ENCODE measurements at regions not wholly inside any gene's neighbourhood (a gene's known extent, or its start where the extent isn't known, plus 50 kb on each side); places are given as distances from the start of the nearest gene placed in this dataset.

DNA sequence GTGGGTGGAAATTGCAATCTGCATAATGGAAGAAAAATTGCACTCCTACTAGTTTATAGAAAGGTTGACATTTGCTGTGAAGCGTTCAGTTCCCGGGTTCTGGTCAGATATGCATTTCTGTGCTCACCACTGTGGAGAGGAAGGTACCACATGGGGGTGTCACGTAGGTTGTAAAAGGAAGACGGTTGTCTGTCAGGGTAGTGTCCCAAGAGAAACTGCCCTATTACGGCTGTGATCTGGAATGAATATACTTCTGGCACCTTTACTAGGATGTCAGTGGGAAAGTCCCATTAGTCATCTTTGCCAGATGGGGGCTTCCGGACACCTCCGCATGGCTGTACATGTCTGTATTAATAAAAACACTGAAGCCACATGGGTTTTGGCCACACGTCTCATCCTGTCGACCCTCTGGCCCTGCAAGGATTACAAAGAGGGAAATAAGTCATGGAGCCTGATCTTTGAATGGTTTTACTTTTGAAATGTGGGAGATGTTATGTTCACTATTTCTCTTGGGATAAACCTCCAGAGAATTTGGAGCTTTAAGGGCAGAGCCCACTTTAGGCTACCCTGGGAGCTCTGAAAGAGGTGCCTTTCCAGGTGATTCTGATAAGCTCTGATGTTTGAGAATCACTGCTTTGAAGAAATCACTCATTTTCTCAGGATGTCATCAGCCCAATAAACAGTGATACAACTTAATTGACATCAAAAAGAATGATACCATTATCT, 133.9 kb downstream of the AKAP11 start:
- WGBS, 2 donors, result 69 to 80% methylated on average over 9 of the region's 9 CpGs
- Histone ChIP-seq H3K36me3 (no peaks in the 10 kb centered on the region), H3K27me3 (no peaks in the 10 kb centered on the region), H3K9me3 (no peaks in the 10 kb centered on the region), H3K27ac (no peak overlapping the region), H3K4me3 (no peak overlapping the region), H3K4me1 (no peaks in the 10 kb centered on the region)
- TF ChIP-seq, protein P1, sequence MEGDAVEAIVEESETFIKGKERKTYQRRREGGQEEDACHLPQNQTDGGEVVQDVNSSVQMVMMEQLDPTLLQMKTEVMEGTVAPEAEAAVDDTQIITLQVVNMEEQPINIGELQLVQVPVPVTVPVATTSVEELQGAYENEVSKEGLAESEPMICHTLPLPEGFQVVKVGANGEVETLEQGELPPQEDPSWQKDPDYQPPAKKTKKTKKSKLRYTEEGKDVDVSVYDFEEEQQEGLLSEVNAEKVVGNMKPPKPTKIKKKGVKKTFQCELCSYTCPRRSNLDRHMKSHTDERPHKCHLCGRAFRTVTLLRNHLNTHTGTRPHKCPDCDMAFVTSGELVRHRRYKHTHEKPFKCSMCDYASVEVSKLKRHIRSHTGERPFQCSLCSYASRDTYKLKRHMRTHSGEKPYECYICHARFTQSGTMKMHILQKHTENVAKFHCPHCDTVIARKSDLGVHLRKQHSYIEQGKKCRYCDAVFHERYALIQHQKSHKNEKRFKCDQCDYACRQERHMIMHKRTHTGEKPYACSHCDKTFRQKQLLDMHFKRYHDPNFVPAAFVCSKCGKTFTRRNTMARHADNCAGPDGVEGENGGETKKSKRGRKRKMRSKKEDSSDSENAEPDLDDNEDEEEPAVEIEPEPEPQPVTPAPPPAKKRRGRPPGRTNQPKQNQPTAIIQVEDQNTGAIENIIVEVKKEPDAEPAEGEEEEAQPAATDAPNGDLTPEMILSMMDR (IDR thresholded peaks at IDR 0.05), result no peak
- TF ChIP-seq POLR2A (IDR thresholded peaks at IDR 0.05) (no peak), EP300 (IDR thresholded peaks at IDR 0.05) (no peak), POLR2AphosphoS5 (IDR thresholded peaks at IDR 0.05) (no peak)
- intact Hi-C loops (cut with DNase I), result no loop called here
- DNase-seq, result no peak

DNA sequence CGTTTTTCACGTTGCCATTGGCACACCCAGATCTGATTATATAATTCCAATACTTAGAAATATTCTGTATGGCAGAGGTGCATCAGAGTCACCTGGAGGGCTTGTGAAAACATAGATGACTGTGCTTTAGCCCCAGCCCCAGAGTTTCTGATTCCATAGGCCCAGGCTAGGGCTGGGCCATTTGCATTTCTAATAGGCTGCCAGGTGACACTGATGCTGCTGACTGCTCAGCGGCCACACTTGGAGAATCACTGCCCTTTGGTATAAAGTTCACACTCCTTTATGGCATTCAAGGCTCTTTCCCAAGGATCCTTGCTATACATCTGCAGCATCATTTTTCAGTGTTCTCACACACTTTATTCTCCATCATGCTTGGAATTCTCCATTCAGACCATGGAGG, 137.1 kb downstream of the AKAP11 start:
- H3K27ac ChIP-seq, result no peak overlapping the region
- H3K4me3 ChIP-seq, result no peak overlapping the region
- TF ChIP-seq, protein P1 (IDR thresholded peaks at IDR 0.05), result no peak
- TF ChIP-seq EP300 (IDR thresholded peaks at IDR 0.05) (no peak), POLR2A (IDR thresholded peaks at IDR 0.05) (no peak), POLR2AphosphoS5 (IDR thresholded peaks at IDR 0.05) (no peak)
- no peaks in the 10 kb centered on the region for H3K9me3 ChIP-seq
- H3K4me1 ChIP-seq, result no peaks in the 10 kb centered on the region
- no peaks in the 10 kb centered on the region for H3K27me3 ChIP-seq
- WGBS, 2 donors, result 62 to 83% methylated on average over 3 of the region's 3 CpGs
- no peak for DNase-seq
- no peaks in the 10 kb centered on the region for H3K36me3 ChIP-seq
- intact Hi-C loops (cut with DNase I), result no loop called here

DNA sequence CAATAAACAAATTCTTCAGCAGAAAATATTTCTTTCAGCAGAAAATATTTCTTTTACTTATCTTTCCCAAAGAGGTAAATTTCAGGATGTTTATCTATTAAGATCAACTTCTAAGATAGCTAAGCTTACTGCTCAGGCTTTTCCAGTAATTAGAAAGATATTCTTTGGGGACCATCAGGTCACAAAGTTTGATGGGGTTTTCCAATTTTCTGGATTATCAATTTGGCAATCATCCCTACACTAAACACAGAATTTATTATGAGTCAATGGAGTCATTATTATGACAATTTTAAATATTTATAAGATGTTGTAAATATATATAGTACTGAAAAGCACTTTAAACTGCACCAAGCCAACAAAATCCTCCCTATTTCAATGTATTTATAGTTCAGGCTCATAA, 137.6 kb downstream of the AKAP11 start:
- TF ChIP-seq EP300 (IDR thresholded peaks at IDR 0.05) (no peak), POLR2AphosphoS5 (IDR thresholded peaks at IDR 0.05) (no peak), POLR2A (IDR thresholded peaks at IDR 0.05) (no peak)
- TF ChIP-seq, protein P1 (IDR thresholded peaks at IDR 0.05), result no peak
- no peaks in the 10 kb centered on the region for H3K4me1 ChIP-seq
- intact Hi-C loops (cut with DNase I), result no loop called here
- DNase-seq, result no peak
- H3K36me3 ChIP-seq, result no peaks in the 10 kb centered on the region
- no peaks in the 10 kb centered on the region for H3K27me3 ChIP-seq
- H3K9me3 ChIP-seq, result no peaks in the 10 kb centered on the region
- H3K4me3 ChIP-seq, result no peak overlapping the region
- no peak overlapping the region for H3K27ac ChIP-seq

DNA sequence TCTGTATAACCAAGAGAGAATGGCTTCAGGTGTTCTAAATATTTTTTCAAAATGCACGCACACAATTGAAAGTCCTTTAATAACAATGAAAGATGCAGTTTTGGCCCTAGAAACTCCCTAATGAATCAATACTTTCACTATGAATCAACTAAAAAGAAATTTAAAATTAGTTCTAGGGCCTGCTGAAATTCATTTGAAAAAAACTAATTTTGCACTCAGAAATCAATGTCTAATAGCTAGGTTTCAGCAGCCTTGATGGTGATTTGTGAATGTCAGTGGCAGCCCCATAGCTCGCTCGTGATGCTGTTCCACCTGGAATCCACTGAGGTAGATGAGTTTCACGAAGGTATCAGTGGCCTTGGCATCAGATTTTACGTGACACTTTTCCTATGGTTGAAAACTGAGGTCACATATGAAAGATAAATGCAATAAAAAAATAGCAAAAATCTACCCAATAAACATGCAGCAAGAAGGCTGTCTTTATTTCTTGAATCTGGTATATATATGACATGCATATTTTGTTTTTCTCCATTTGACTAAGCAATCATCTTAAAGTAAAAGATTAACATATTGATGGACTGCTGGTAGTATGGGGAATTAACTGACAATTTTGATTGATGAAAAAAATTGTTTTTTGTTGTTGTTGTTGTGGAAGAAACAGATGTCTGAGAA, 141.0 kb downstream of the AKAP11 start:
- H3K9me3 ChIP-seq, result peaks cover 0 to 2% (median 0%) of the 10 kb centered on the region in 4 donors
- DNase-seq, result no peak
- intact Hi-C loops (cut with DNase I), result no loop called here
- H3K27ac ChIP-seq, result no peak overlapping the region
- H3K4me3 ChIP-seq, result no peak overlapping the region
- H3K27me3 ChIP-seq, result no peaks in the 10 kb centered on the region
- 83 to 88% methylated on average over 5 of the region's 5 CpGs for WGBS, 2 donors
- no peaks in the 10 kb centered on the region for H3K4me1 ChIP-seq
- no peak for TF ChIP-seq POLR2A (IDR thresholded peaks at IDR 0.05)
- TF ChIP-seq EP300 (IDR thresholded peaks at IDR 0.05), result no peak
- no peak for TF ChIP-seq POLR2AphosphoS5 (IDR thresholded peaks at IDR 0.05)
- TF ChIP-seq, protein P1 (IDR thresholded peaks at IDR 0.05), result no peak
- H3K36me3 ChIP-seq, result no peaks in the 10 kb centered on the region

Measured in sigmoid colon (tissue), 6 donors.